HEK293 (cell line): ENCODE measurements at regions not wholly inside any gene's neighbourhood (a gene's known extent, or its start where the extent isn't known, plus 50 kb on each side); places are given as distances from the start of the nearest gene placed in this dataset.

Experiments used
- CTCF ChIA-PET: fragments of 350-600 bp; formaldehyde crosslinking; extraction: SDS; loops from one replicate; lab custom pipeline; 2021; ENCODE audit warnings: antibody characterized with exemption; lab: Yijun Ruan, JAX
- POLR2A ChIA-PET: fragments of 300-600 bp; formaldehyde crosslinking; extraction: SDS; loops from one replicate; lab custom pipeline; 2020; ENCODE audit warnings: antibody characterized with exemption, inconsistent platforms; lab: Yijun Ruan, JAX
- H3K27ac ChIP-seq: fragments of 200-500 bp; sonication (Bioruptor generic); 2 replicates; pipeline ENCODE4 v1.5.1; 2014; ENCODE audit warnings: low read depth, low read length, control low read depth, inconsistent platforms; ENCODE audit errors: extremely low read depth
- H3K36me3 ChIP-seq, 2 experiments: fragments of 200-500 bp in 1 of 2; sonication (Bioruptor generic) in 1 of 2; 1 replicate in 1 of 2; 2 replicates in 1 of 2; pipeline ENCODE4 v1.5.1; 2014 to 2017; ENCODE audit warnings: inconsistent platforms in 2 of 2, low read length in 2 of 2; ENCODE audit not compliant: control insufficient read depth in 2 of 2, insufficient read depth in 1 of 2
- H3K4me1 ChIP-seq: fragments of 200-500 bp; sonication (Bioruptor generic); 2 replicates; pipeline ENCODE4 v1.5.1; 2014; ENCODE audit warnings: mild to moderate bottlenecking, low read length, inconsistent platforms; ENCODE audit not compliant: control insufficient read depth, insufficient read depth
- H3K4me3 ChIP-seq: 2 replicates; pipeline ENCODE4 v1.5.1; 2011; ENCODE audit warnings: low read depth, mild to moderate bottlenecking, control low read depth, low read length, moderate library complexity
- H3K9me3 ChIP-seq: fragments of 200-500 bp; sonication (Bioruptor generic); 2 replicates; pipeline ENCODE4 v1.5.1; 2014; ENCODE audit warnings: low read depth, low read length, inconsistent platforms; ENCODE audit not compliant: control insufficient read depth, insufficient read depth
- FEZF1 ChIP-seq: fragments of 450-650 bp; formaldehyde crosslinking; IDR thresholded peaks from 2 replicates; pipeline ENCODE4 v1.5.1; 2016; ENCODE audit warnings: missing biosample characterization, missing genetic modification characterization
- HIC1 ChIP-seq: fragments of 450-650 bp; formaldehyde crosslinking; IDR thresholded peaks from 2 replicates; pipeline ENCODE4 v1.5.1; 2016; ENCODE audit warnings: missing biosample characterization, missing genetic modification characterization
- SCRT1 ChIP-seq: fragments of 450-650 bp; formaldehyde crosslinking; IDR thresholded peaks from 2 replicates; pipeline ENCODE4 v1.5.1; 2016; ENCODE audit warnings: missing biosample characterization, missing genetic modification characterization, borderline replicate concordance
- SP2 ChIP-seq: fragments of 450-650 bp; formaldehyde crosslinking; IDR thresholded peaks from 2 replicates; pipeline ENCODE4 v1.5.1; 2016; ENCODE audit warnings: missing biosample characterization, missing genetic modification characterization
- SP7 ChIP-seq: fragments of 450-650 bp; formaldehyde crosslinking; IDR thresholded peaks from 2 replicates; pipeline ENCODE4 v1.5.1; 2016; ENCODE audit warnings: missing biosample characterization, missing genetic modification characterization
- ZNF121 ChIP-seq: fragments of 450-650 bp; formaldehyde crosslinking; IDR thresholded peaks from 2 replicates; pipeline ENCODE4 v1.5.1; 2016; ENCODE audit warnings: missing biosample characterization, missing genetic modification characterization
- ZNF157 ChIP-seq: fragments of 450-650 bp; formaldehyde crosslinking; IDR thresholded peaks from 2 replicates; pipeline ENCODE4 v1.5.1; 2016; ENCODE audit warnings: missing biosample characterization, missing genetic modification characterization
- ZNF2 ChIP-seq: fragments of 450-650 bp; formaldehyde crosslinking; IDR thresholded peaks from 2 replicates; pipeline ENCODE4 v1.5.1; 2016; ENCODE audit warnings: missing biosample characterization, missing genetic modification characterization
- ZNF223 ChIP-seq: fragments of 450-650 bp; formaldehyde crosslinking; IDR thresholded peaks from 2 replicates; pipeline ENCODE4 v1.5.1; 2016; ENCODE audit warnings: missing biosample characterization, missing genetic modification characterization
- ZNF311 ChIP-seq: fragments of 450-650 bp; formaldehyde crosslinking; IDR thresholded peaks from 2 replicates; pipeline ENCODE4 v1.5.1; 2017; ENCODE audit warnings: missing biosample characterization, missing genetic modification characterization, borderline replicate concordance
- ZNF366 ChIP-seq: fragments of 450-650 bp; formaldehyde crosslinking; conservative IDR thresholded peaks from 2 replicates; pipeline ENCODE4 v1.5.1; 2016; ENCODE audit warnings: missing biosample characterization, missing genetic modification characterization
- ZNF404 ChIP-seq: fragments of 450-650 bp; formaldehyde crosslinking; IDR thresholded peaks from 2 replicates; pipeline ENCODE4 v1.5.1; 2017; ENCODE audit warnings: missing biosample characterization, missing genetic modification characterization
- ZNF580 ChIP-seq: fragments of 450-650 bp; formaldehyde crosslinking; IDR thresholded peaks from 2 replicates; pipeline ENCODE4 v1.5.1; 2016; ENCODE audit warnings: missing biosample characterization, missing genetic modification characterization
- ZNF654 ChIP-seq: fragments of 450-650 bp; formaldehyde crosslinking; IDR thresholded peaks from 2 replicates; pipeline ENCODE4 v1.5.1; 2016; ENCODE audit warnings: low read depth, missing biosample characterization, missing genetic modification characterization
- ZNF692 ChIP-seq: fragments of 450-650 bp; formaldehyde crosslinking; IDR thresholded peaks from 2 replicates; pipeline ENCODE4 v1.5.1; 2016; ENCODE audit warnings: missing biosample characterization, missing genetic modification characterization
- ZNF776 ChIP-seq: fragments of 450-650 bp; formaldehyde crosslinking; IDR thresholded peaks from 2 replicates; pipeline ENCODE4 v1.5.0; 2017; ENCODE audit warnings: missing biosample characterization, missing genetic modification characterization, borderline replicate concordance
- ZNF791 ChIP-seq: fragments of 450-650 bp; formaldehyde crosslinking; IDR thresholded peaks from 2 replicates; pipeline ENCODE4 v1.5.1; 2016; ENCODE audit warnings: missing biosample characterization, missing genetic modification characterization
- ZSCAN5A ChIP-seq: fragments of 450-650 bp; formaldehyde crosslinking; IDR thresholded peaks from 2 replicates; pipeline ENCODE4 v1.5.1; 2016; ENCODE audit warnings: missing biosample characterization, missing genetic modification characterization
- TF ChIP-seq, protein P1 (sequence below): fragments of 450-650 bp; IDR thresholded peaks from 2 replicates; pipeline ENCODE4 v1.5.1; 2018; ENCODE audit warnings: missing biosample characterization, missing genetic modification characterization

GRCh38 chr11:19595499-19595839, 117.2 kb upstream of the NAV2 start:
- POLR2A ChIA-PET, result no interaction called here
- Histone ChIP-seq H3K36me3 (no peaks in the 10 kb centered on the region), H3K4me1 (no peaks in the 10 kb centered on the region), H3K9me3 (no peaks in the 10 kb centered on the region)
- TF ChIP-seq ZNF121 (tag by site-specific recombination) (0 out of 2 replicates have a peak, but pooled peaks have one; percentile 55), ZNF223 (no peak)
- TF ChIP-seq, all 188 proteins: peak for 1
- Histone ChIP-seq H3K27ac (no peak overlapping the region), H3K4me3 (no peak overlapping the region)
- CTCF ChIA-PET, result no interaction called here

DNA sequence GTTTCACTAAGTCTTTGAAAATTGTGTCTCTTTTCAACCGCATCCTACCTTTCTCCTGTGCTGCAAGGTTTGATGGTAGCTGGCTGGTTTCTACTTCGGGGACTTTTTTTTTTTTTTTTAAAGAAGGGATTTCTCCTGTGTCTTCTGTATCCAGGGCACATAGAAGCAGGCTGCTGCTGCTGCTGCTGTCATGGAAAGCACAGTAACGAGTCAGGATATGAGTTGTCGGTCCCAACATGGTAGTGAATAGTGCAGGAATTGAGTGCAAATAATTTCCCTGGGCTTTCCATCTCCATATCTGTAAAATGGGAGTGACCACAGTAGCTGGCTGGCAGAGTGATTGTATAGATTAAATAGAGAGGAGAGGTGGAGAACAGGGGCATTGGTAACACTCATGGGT, 118.3 kb upstream of the NAV2 start:
- Histone ChIP-seq H3K36me3 (no peaks in the 10 kb centered on the region), H3K27ac (no peak overlapping the region), H3K4me3 (no peak overlapping the region), H3K4me1 (no peaks in the 10 kb centered on the region), H3K9me3 (no peaks in the 10 kb centered on the region)
- POLR2A ChIA-PET, result no interaction called here
- CTCF ChIA-PET, result interaction anchor here (0.5 to 1.3 kb wide), 3 partner anchors 37 to 789 kb away, joined by 3 to 4 read pairs (median 3); no protein-coding TSS in a partner anchor
- TF ChIP-seq ZNF157 (tag by site-specific recombination) (no peak), ZNF366 (tag by site-specific recombination) (no peak), ZNF776 (tag by site-specific recombination) (no peak), ZNF654 (tag by site-specific recombination) (no peak), SP2 (tag by site-specific recombination) (no peak), SCRT1 (tag by site-specific recombination) (no peak), ZSCAN5A (tag by site-specific recombination) (no peak), ZNF404 (tag by site-specific recombination) (no peak), SP7 (tag by site-specific recombination) (no peak), ZNF2 (no peak), ZNF791 (tag by site-specific recombination) (no peak), ZNF580 (tag by site-specific recombination) (no peak), FEZF1 (tag by site-specific recombination) (no peak), ZNF692 (tag by site-specific recombination) (no peak), ZNF311 (tag by site-specific recombination) (no peak)
- TF ChIP-seq, protein P1, sequence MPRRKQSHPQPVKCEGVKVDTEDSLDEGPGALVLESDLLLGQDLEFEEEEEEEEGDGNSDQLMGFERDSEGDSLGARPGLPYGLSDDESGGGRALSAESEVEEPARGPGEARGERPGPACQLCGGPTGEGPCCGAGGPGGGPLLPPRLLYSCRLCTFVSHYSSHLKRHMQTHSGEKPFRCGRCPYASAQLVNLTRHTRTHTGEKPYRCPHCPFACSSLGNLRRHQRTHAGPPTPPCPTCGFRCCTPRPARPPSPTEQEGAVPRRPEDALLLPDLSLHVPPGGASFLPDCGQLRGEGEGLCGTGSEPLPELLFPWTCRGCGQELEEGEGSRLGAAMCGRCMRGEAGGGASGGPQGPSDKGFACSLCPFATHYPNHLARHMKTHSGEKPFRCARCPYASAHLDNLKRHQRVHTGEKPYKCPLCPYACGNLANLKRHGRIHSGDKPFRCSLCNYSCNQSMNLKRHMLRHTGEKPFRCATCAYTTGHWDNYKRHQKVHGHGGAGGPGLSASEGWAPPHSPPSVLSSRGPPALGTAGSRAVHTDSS, result no peak

DNA sequence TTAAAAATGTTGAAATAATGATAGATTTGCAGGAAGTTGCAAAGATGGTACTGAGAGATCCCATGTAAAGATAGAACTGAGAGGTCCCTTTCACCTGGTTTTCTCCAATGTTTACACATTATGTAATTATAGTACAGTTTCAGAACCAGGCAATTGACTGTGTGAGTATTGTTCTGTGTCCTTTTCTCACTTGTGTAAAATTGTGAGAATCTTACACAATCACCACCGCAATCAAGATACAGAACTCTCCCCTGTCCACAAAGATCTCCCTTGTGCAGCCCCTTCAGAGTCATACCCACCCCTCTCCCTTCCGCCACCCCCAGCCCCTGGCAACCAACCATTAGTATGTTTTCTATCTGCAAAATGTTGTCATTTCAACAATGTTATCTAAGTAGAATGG, 119.8 kb upstream of the NAV2 start:
- Histone ChIP-seq H3K36me3 (no peaks in the 10 kb centered on the region), H3K27ac (no peak overlapping the region), H3K4me1 (no peaks in the 10 kb centered on the region), H3K4me3 (no peak overlapping the region), H3K9me3 (no peaks in the 10 kb centered on the region)
- TF ChIP-seq ZNF366 (tag by site-specific recombination), result no peak
- no peak for TF ChIP-seq HIC1 (tag by site-specific recombination)
- POLR2A ChIA-PET, result interaction anchor here (0.6 kb wide), 2 partner anchors 339 to 382 kb away, joined by 3 to 6 read pairs; no protein-coding TSS in a partner anchor
- CTCF ChIA-PET, result no interaction called here
